Mesenchymal stem cell (in vitro differentiated cells and primary cell): ENCODE measurements at regions not wholly inside any gene's neighbourhood (a gene's known extent, or its start where the extent isn't known, plus 50 kb on each side); places are given as distances from the start of the nearest gene placed in this dataset.

Experiments
- DNase-seq: peaks from one replicate; pipeline ENCODE4 v3.0.0-alpha.2; 2013
- H2AFZ ChIP-seq: one replicate; pipeline ENCODE4 v1.6.1; 2013; ENCODE audit warnings: low read depth, mild to moderate bottlenecking, control low read depth, inconsistent platforms, low read length, moderate library complexity
- H2AK5ac ChIP-seq: 2 replicates; pipeline ENCODE4 v1.6.1; 2013; ENCODE audit warnings: low read length, moderate library complexity, mild to moderate bottlenecking, inconsistent platforms; ENCODE audit not compliant: severe bottlenecking
- H2BK120ac ChIP-seq: one replicate; pipeline ENCODE4 v1.6.1; 2013; ENCODE audit warnings: low read depth, mild to moderate bottlenecking, inconsistent platforms, low read length, moderate library complexity
- H2BK12ac ChIP-seq, 2 experiments: one replicate each; pipeline ENCODE4 v1.6.1; 2013; ENCODE audit warnings: inconsistent platforms in 2 of 2, low read length in 2 of 2, mild to moderate bottlenecking in 2 of 2, moderate library complexity in 2 of 2, control low read depth in 1 of 2
- H2BK15ac ChIP-seq: one replicate; pipeline ENCODE4 v1.6.1; 2013; ENCODE audit warnings: mild to moderate bottlenecking, low read depth, inconsistent platforms; ENCODE audit not compliant: poor library complexity, severe bottlenecking
- H2BK5ac ChIP-seq: 2 replicates; pipeline ENCODE4 v1.6.1; 2013; ENCODE audit warnings: low read depth, mild to moderate bottlenecking, low read length, control low read depth, inconsistent platforms; ENCODE audit not compliant: poor library complexity, severe bottlenecking
- H3K14ac ChIP-seq, 2 experiments: one replicate each; pipeline ENCODE4 v1.6.1; 2013; ENCODE audit warnings: inconsistent platforms in 2 of 2, low read length in 2 of 2, control low read depth in 1 of 2, mild to moderate bottlenecking in 1 of 2, moderate library complexity in 1 of 2
- H3K18ac ChIP-seq, 2 experiments: one replicate each; pipeline ENCODE4 v1.6.1; 2013; ENCODE audit warnings: inconsistent platforms in 2 of 2, low read length in 2 of 2, control low read depth in 1 of 2, low read depth in 1 of 2, mild to moderate bottlenecking in 1 of 2
- H3K23ac ChIP-seq, 2 experiments: one replicate each; pipeline ENCODE4 v1.6.1; 2013; ENCODE audit warnings: inconsistent platforms in 2 of 2, low read length in 2 of 2, mild to moderate bottlenecking in 2 of 2, moderate library complexity in 2 of 2, control low read depth in 1 of 2
- H3K27ac ChIP-seq: 2 replicates; pipeline ENCODE4 v1.5.1; 2013; ENCODE audit warnings: mild to moderate bottlenecking, moderate library complexity, low read length, control low read depth, inconsistent platforms; ENCODE audit not compliant: poor library complexity, severe bottlenecking
- H3K27me3 ChIP-seq, 2 experiments: 2 replicates each; pipeline versions ENCODE4 v1.6.1 to v1.7.0; 2013; ENCODE audit warnings: low read length in 2 of 2, mild to moderate bottlenecking in 2 of 2, moderate library complexity in 2 of 2, control low read depth in 1 of 2, inconsistent platforms in 1 of 2; ENCODE audit not compliant: control insufficient read depth in 1 of 2, insufficient read depth in 1 of 2
- H3K36me3 ChIP-seq, 2 experiments: 2 replicates each; pipeline versions ENCODE4 v1.6.1 to v1.7.0; 2013; ENCODE audit warnings: low read length in 2 of 2, control low read depth in 1 of 2, inconsistent platforms in 1 of 2, low read depth in 1 of 2, mild to moderate bottlenecking in 1 of 2; ENCODE audit not compliant: insufficient read depth in 2 of 2, control insufficient read depth in 1 of 2
- H3K4ac ChIP-seq, 2 experiments: one replicate each; pipeline ENCODE4 v1.6.1; 2013; ENCODE audit warnings: inconsistent platforms in 2 of 2, low read length in 2 of 2, mild to moderate bottlenecking in 2 of 2, moderate library complexity in 2 of 2, control low read depth in 1 of 2, low read depth in 1 of 2
- H3K4me1 ChIP-seq: 2 replicates; pipeline ENCODE4 v1.6.1; 2013; ENCODE audit warnings: low read depth, low read length, control low read depth; ENCODE audit not compliant: control insufficient read depth, insufficient read depth
- H3K4me2 ChIP-seq: 2 replicates; pipeline ENCODE4 v1.6.1; 2013; ENCODE audit warnings: low read length, mild to moderate bottlenecking, inconsistent platforms; ENCODE audit not compliant: poor library complexity, severe bottlenecking
- H3K4me3 ChIP-seq, 2 experiments: 2 replicates each; pipeline versions ENCODE4 v1.5.1 to v1.7.0; 2013; ENCODE audit warnings: low read length in 2 of 2, mild to moderate bottlenecking in 2 of 2, control low read depth in 1 of 2, low read depth in 1 of 2; ENCODE audit not compliant: insufficient read depth in 1 of 2
- H3K79me1 ChIP-seq: replicated peaks from 2 replicates; pipeline ENCODE4 v1.6.1; 2013; ENCODE audit warnings: mild to moderate bottlenecking, control low read depth, low read length, inconsistent platforms; ENCODE audit not compliant: poor library complexity, severe bottlenecking
- H3K9ac ChIP-seq: 2 replicates; pipeline ENCODE4 v1.7.0; 2013; ENCODE audit warnings: mild to moderate bottlenecking, low read length, moderate library complexity
- H3K9me3 ChIP-seq: 2 replicates; pipeline ENCODE4 v1.7.0; 2013; ENCODE audit warnings: mild to moderate bottlenecking, low read length; ENCODE audit not compliant: control insufficient read depth
- H4K8ac ChIP-seq: one replicate; pipeline ENCODE4 v1.6.1; 2013; ENCODE audit warnings: inconsistent platforms, mild to moderate bottlenecking, low read length, moderate library complexity
- H4K91ac ChIP-seq: one replicate; pipeline ENCODE4 v1.6.1; 2013; ENCODE audit warnings: mild to moderate bottlenecking, low read length, inconsistent platforms
- WGBS: methylation state at CpG from one replicate; pipeline ENCODE4 v1.1.7; 2013; ENCODE audit warnings: mixed read lengths; 5-methylcytosine and 5-hydroxymethylcytosine counted together

DNA sequence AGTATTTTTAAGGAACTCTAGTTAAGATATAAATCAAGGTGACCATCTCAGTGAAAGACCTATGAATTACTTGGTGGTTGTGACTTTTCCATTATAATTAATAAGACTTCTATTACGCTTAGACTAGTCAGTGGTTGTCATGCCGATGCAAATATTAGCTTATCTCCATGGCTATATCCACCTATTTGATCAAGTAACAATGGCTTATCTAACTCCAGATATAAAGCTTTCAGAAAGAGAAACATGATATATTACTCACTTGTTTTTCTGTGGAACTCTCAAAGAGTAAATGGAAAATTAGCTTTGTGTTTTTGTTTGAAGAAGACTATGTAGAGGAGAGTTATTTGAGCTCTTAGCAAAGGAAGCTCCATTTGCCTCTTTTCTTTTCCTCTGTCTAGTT, 323.8 kb upstream of the DCN start:
- Histone ChIP-seq H3K36me3 (no peaks in the 10 kb centered on the region), H3K14ac (no peak overlapping the region), H3K9me3 (no peaks in the 10 kb centered on the region), H4K91ac (no peak overlapping the region), H3K27me3 (no peaks in the 10 kb centered on the region), H3K23ac (no peak overlapping the region), H3K4me3 (no peak overlapping the region), H3K4me2 (no peak overlapping the region), H4K8ac (no peak overlapping the region), H3K18ac (no peak overlapping the region), H2BK5ac (no peak overlapping the region), H3K9ac (no peak overlapping the region), H3K4ac (no peak overlapping the region), H3K27ac (no peak overlapping the region), H2BK15ac (no peak overlapping the region), H2AK5ac (no peak overlapping the region), H3K79me1 (no peaks in the 10 kb centered on the region), H3K4me1 (no peaks in the 10 kb centered on the region), H2AFZ (no peak overlapping the region), H2BK120ac (no peak overlapping the region), H2BK12ac (no peak overlapping the region)
- DNase-seq, result no peak
- WGBS, result 100% methylated on average over 2 of the region's 2 CpGs

DNA sequence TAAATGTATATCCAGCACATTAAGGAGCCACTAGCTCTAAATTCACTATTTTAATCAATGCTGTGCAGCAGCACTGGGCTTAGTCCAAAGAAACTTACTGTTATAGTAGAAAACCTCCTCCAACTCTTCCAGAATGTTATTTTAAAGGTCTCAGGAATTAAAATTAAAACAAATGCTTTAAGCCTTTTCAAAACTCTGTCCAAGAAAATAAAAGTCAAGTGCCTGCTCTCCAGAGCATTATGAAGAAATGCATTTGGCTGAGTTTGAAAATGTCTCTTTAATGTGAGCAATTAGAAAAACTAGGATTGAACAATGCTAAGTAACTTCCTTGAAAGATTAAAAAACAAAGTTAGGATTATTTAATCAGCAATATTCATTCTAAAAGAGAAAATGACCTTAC, 322.4 kb upstream of the DCN start:
- no peaks in the 10 kb centered on the region for H3K9me3 ChIP-seq
- no peak overlapping the region for H2AFZ ChIP-seq
- no peak overlapping the region for H3K18ac ChIP-seq
- no peak overlapping the region for H3K23ac ChIP-seq
- H2AK5ac ChIP-seq, result no peak overlapping the region
- no peak overlapping the region for H3K4me2 ChIP-seq
- no peak overlapping the region for H3K9ac ChIP-seq
- H3K27ac ChIP-seq, result no peak overlapping the region
- no peaks in the 10 kb centered on the region for H3K36me3 ChIP-seq
- H2BK120ac ChIP-seq, result no peak overlapping the region
- DNase-seq, result no peak
- H2BK12ac ChIP-seq, result no peak overlapping the region
- H2BK15ac ChIP-seq, result no peak overlapping the region
- no peak overlapping the region for H3K4me3 ChIP-seq
- H4K8ac ChIP-seq, result no peak overlapping the region
- H4K91ac ChIP-seq, result no peak overlapping the region
- H3K4me1 ChIP-seq, result no peaks in the 10 kb centered on the region
- H3K4ac ChIP-seq, result no peak overlapping the region
- H2BK5ac ChIP-seq, result no peak overlapping the region
- no peaks in the 10 kb centered on the region for H3K27me3 ChIP-seq
- H3K14ac ChIP-seq, result no peak overlapping the region
- no peaks in the 10 kb centered on the region for H3K79me1 ChIP-seq

DNA sequence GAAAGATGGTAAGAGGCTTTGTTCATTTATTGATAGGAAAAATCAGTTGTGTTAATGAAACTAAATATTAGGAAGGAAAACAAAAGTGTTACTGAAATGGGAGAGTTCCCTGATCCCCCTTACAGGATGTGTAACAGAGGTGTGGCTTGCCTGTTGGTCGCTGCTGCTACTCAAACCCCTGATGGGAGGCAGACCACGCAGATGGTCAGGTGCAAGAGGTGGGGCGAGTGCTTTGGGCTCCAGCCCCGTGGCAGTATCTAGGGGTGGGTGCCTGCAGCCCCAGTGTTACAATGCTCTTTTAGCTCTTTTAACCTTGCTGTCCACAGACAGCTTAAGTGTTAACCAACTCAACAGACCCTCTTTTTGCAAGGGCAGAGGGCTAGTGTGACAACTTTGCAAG, 319.6 kb upstream of the DCN start:
- H3K4me3 ChIP-seq, result no peak overlapping the region
- H3K4ac ChIP-seq, result no peak overlapping the region
- H3K9ac ChIP-seq, result no peak overlapping the region
- 91% methylated on average over 4 of the region's 4 CpGs for WGBS
- no peak overlapping the region for H3K18ac ChIP-seq
- H3K4me1 ChIP-seq, result no peaks in the 10 kb centered on the region
- no peak overlapping the region for H2BK5ac ChIP-seq
- H2BK15ac ChIP-seq, result no peak overlapping the region
- H3K79me1 ChIP-seq, result no peaks in the 10 kb centered on the region
- no peak overlapping the region for H2AK5ac ChIP-seq
- H3K36me3 ChIP-seq, result no peaks in the 10 kb centered on the region
- H4K91ac ChIP-seq, result no peak overlapping the region
- no peak for DNase-seq
- no peak overlapping the region for H3K27ac ChIP-seq
- no peak overlapping the region for H3K23ac ChIP-seq
- no peak overlapping the region for H2BK12ac ChIP-seq
- no peak overlapping the region for H2AFZ ChIP-seq
- no peak overlapping the region for H3K14ac ChIP-seq
- no peak overlapping the region for H4K8ac ChIP-seq
- H3K9me3 ChIP-seq, result no peaks in the 10 kb centered on the region
- no peaks in the 10 kb centered on the region for H3K27me3 ChIP-seq
- H3K4me2 ChIP-seq, result no peak overlapping the region
- H2BK120ac ChIP-seq, result no peak overlapping the region

DNA sequence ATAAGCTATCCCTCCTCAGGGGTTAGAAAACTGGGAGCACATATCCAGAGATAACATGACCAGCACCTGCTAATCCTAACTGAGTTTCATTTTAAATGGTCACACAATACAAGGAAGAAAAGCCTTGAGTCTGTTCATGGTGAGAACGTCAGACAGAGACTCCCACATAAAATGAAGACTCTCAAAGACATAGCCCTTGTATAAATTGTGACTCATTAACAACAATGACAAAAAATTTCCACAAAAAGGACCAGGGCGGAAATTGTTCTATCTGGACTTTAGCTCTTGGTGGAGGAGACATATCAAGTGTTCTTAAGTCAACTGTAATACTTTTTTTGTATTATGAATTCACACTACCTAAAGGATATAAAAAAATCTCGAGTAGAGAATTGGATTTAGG, 313.7 kb upstream of the DCN start:
- Histone ChIP-seq H3K36me3 (no peaks in the 10 kb centered on the region), H2BK15ac (no peak overlapping the region), H2BK5ac (no peak overlapping the region), H2BK120ac (no peak overlapping the region), H3K9ac (no peak overlapping the region), H2AK5ac (no peak overlapping the region), H3K4ac (no peak overlapping the region), H4K91ac (no peak overlapping the region), H3K23ac (no peak overlapping the region), H3K18ac (no peak overlapping the region), H4K8ac (no peak overlapping the region), H3K14ac (no peak overlapping the region), H3K9me3 (no peaks in the 10 kb centered on the region), H2AFZ (no peak overlapping the region), H3K27me3 (no peaks in the 10 kb centered on the region), H3K27ac (no peak overlapping the region), H3K4me1 (no peaks in the 10 kb centered on the region), H3K4me2 (no peak overlapping the region), H3K79me1 (no peaks in the 10 kb centered on the region), H3K4me3 (no peak overlapping the region), H2BK12ac (no peak overlapping the region)
- 88% methylated on average over 1 of the region's 3 CpGs for WGBS
- DNase-seq, result no peak
